Ascending aorta (tissue), 2 donors: ENCODE measurements at regions not wholly inside any gene's neighbourhood (a gene's known extent, or its start where the extent isn't known, plus 50 kb on each side); places are given as distances from the start of the nearest gene placed in this dataset.

ENCODE experiments used
- DNase-seq, 2 donors: peaks; one replicate each; pipeline ENCODE4 v3.0.0-alpha.2; 2019; ENCODE audit warnings: low spot score in 2 of 2
- H3K27ac ChIP-seq, 2 donors: fragments of 200-600 bp; sonication (generic); one replicate each; pipeline ENCODE4 v1.5.1; 2016 to 2017; ENCODE audit warnings: mild to moderate bottlenecking in 1 of 2
- H3K27me3 ChIP-seq: fragments of 200-600 bp; sonication (generic); one replicate; pipeline ENCODE4 v1.5.1; 2017
- H3K36me3 ChIP-seq, 2 donors: fragments of 200-600 bp; sonication (generic); one replicate each; pipeline ENCODE4 v1.5.1; 2016
- H3K4me1 ChIP-seq, 2 donors: fragments of 200-600 bp; sonication (generic); one replicate each; pipeline ENCODE4 v1.5.1; 2016 to 2017; ENCODE audit warnings: mild to moderate bottlenecking in 1 of 2
- H3K4me3 ChIP-seq, 2 donors: fragments of 200-600 bp; sonication (generic); one replicate each; pipeline ENCODE4 v1.5.1; 2016 to 2017; ENCODE audit warnings: mild to moderate bottlenecking in 1 of 2
- H3K9me3 ChIP-seq, 2 donors: fragments of 200-600 bp; sonication (generic); one replicate each; pipeline ENCODE4 v1.5.1; 2016
- CTCF ChIP-seq, 3 experiments: fragments of 200-600 bp in 2 of 3; fragments of 450-650 bp in 1 of 3; sonication (generic) in 2 of 3; IDR thresholded peaks; one replicate each; pipeline ENCODE4 v1.5.1; 2016 to 2019; ENCODE audit warnings: antibody characterized with exemption in 3 of 3, mild to moderate bottlenecking in 1 of 3, moderate library complexity in 1 of 3
- intact Hi-C: fragments of 100-400 bp; cut with DNase I; formaldehyde crosslinking; loops from one replicate; pipeline ENCODE4 v1.15.1; 2023

GRCh38 chr1:84069236-84069845 is 70.4 kb upstream of the TTLL7 start:
- DNase-seq, result no peak
- no peaks in the 10 kb centered on the region for H3K9me3 ChIP-seq
- no peaks in the 10 kb centered on the region for H3K36me3 ChIP-seq
- H3K27ac ChIP-seq, result no peak overlapping the region
- TF ChIP-seq CTCF (IDR thresholded peaks at IDR 0.05), result no peak
- intact Hi-C loops, result no loop called here
- H3K4me3 ChIP-seq, result no peak overlapping the region
- no peaks in the 10 kb centered on the region for H3K27me3 ChIP-seq
- H3K4me1 ChIP-seq, result peaks cover 0 to 4% of the 10 kb centered on the region in 2 donors

- intact Hi-C loops, result no loop called here
- DNase-seq, result no peak
- Histone ChIP-seq H3K9me3 (no peaks in the 10 kb centered on the region), H3K4me1 (peaks cover 0 to under 1% of the 10 kb centered on the region in 2 donors), H3K27ac (no peak overlapping the region), H3K36me3 (no peaks in the 10 kb centered on the region), H3K4me3 (no peak overlapping the region), H3K27me3 (no peaks in the 10 kb centered on the region)
- TF ChIP-seq CTCF (IDR thresholded peaks at IDR 0.05), result no peak
Measured at GRCh38 chr1:84062496-84062895, 63.6 kb upstream of the TTLL7 start.

GRCh38 chr1:84061336-84061735 is 62.4 kb upstream of the TTLL7 start:
- no peak overlapping the region for H3K4me3 ChIP-seq
- no peaks in the 10 kb centered on the region for H3K4me1 ChIP-seq
- H3K27ac ChIP-seq, result no peak overlapping the region
- H3K27me3 ChIP-seq, result no peaks in the 10 kb centered on the region
- H3K9me3 ChIP-seq, result no peaks in the 10 kb centered on the region
- no peaks in the 10 kb centered on the region for H3K36me3 ChIP-seq
- no peak for DNase-seq
- intact Hi-C loops, result no loop called here
- no peak for TF ChIP-seq CTCF (IDR thresholded peaks at IDR 0.05)

- no peak for DNase-seq
- Histone ChIP-seq H3K9me3 (no peaks in the 10 kb centered on the region), H3K27me3 (no peaks in the 10 kb centered on the region), H3K27ac (no peak overlapping the region), H3K36me3 (no peaks in the 10 kb centered on the region), H3K4me3 (no peak overlapping the region), H3K4me1 (no peaks in the 10 kb centered on the region)
- intact Hi-C loops, result no loop called here
- no peak for TF ChIP-seq CTCF (IDR thresholded peaks at IDR 0.05)
Measured at GRCh38 chr1:84060781-84061180, 61.8 kb upstream of the TTLL7 start.

- no peak overlapping the region for H3K4me3 ChIP-seq
Measured at GRCh38 chr1:84048820-84049219, 49.9 kb upstream of the TTLL7 start.

More at GRCh38 chr1:84048820-84049219, 49.9 kb upstream of the TTLL7 start:
- Histone ChIP-seq H3K36me3 (no peaks in the 10 kb centered on the region), H3K9me3 (no peaks in the 10 kb centered on the region), H3K4me1 (no peaks in the 10 kb centered on the region), H3K27ac (no peak overlapping the region), H3K27me3 (no peaks in the 10 kb centered on the region)
- TF ChIP-seq CTCF (IDR thresholded peaks at IDR 0.05), result no peak
- DNase-seq, result no peak
- intact Hi-C loops, result no loop called here
